Left lung (tissue), 4 donors: ENCODE measurements at regions not wholly inside any gene's neighbourhood (a gene's known extent, or its start where the extent isn't known, plus 50 kb on each side); places are given as distances from the start of the nearest gene placed in this dataset.

Experiments
- ATAC-seq: fragments of 200-7000 bp; cut with Tn5 transposase; one replicate; pipeline ENCODE4 v1.9.1; 2020; ENCODE audit warnings: moderate library complexity
- DNase-seq, 4 donors: peaks; one replicate each; pipeline ENCODE4 v3.0.0-alpha.2; 2013 to 2020
- H3K27ac ChIP-seq, 2 donors: fragments of 200-600 bp; sonication (generic) in 1 of 2; one replicate each; pipeline versions ENCODE4 v1.5.0 to v1.8.0; 2020 to 2021
- H3K27me3 ChIP-seq, 2 donors: fragments of 200-600 bp; sonication (generic) in 1 of 2; one replicate each; pipeline versions ENCODE4 v1.5.0 to v1.8.0; 2020 to 2021
- H3K36me3 ChIP-seq, 2 donors: fragments of 200-600 bp; sonication (generic) in 1 of 2; one replicate each; pipeline versions ENCODE4 v1.5.0 to v1.8.0; 2020 to 2021
- H3K4me1 ChIP-seq, 2 donors: fragments of 200-600 bp; one replicate each; pipeline ENCODE4 v1.8.0; 2021
- H3K4me3 ChIP-seq, 2 donors: fragments of 200-600 bp; sonication (generic) in 1 of 2; one replicate each; pipeline versions ENCODE4 v1.5.0 to v1.8.0; 2020 to 2021; ENCODE audit warnings: mild to moderate bottlenecking in 1 of 2
- H3K9me3 ChIP-seq, 2 donors: fragments of 200-600 bp; sonication (generic) in 1 of 2; one replicate each; pipeline versions ENCODE4 v1.5.0 to v1.8.0; 2020 to 2021
- intact Hi-C, 2 donors: fragments of 100-400 bp; cut with DNase I; formaldehyde crosslinking; loops; one replicate each; pipeline versions ENCODE4 v1.11.2 to v1.14.2; 2022
- TF ChIP-seq, protein P1 (sequence below), 2 donors: fragments of 200-600 bp; sonication (generic) in 1 of 2; IDR thresholded peaks; one replicate each; pipeline versions ENCODE4 v1.5.0 to v1.8.0; 2021; ENCODE audit warnings: antibody characterized with exemption in 2 of 2
- donor health status: DM: no; HTN: yes; CAD: no.
- donor health status: DM: no; HTN: no; CAD: no.

DNA sequence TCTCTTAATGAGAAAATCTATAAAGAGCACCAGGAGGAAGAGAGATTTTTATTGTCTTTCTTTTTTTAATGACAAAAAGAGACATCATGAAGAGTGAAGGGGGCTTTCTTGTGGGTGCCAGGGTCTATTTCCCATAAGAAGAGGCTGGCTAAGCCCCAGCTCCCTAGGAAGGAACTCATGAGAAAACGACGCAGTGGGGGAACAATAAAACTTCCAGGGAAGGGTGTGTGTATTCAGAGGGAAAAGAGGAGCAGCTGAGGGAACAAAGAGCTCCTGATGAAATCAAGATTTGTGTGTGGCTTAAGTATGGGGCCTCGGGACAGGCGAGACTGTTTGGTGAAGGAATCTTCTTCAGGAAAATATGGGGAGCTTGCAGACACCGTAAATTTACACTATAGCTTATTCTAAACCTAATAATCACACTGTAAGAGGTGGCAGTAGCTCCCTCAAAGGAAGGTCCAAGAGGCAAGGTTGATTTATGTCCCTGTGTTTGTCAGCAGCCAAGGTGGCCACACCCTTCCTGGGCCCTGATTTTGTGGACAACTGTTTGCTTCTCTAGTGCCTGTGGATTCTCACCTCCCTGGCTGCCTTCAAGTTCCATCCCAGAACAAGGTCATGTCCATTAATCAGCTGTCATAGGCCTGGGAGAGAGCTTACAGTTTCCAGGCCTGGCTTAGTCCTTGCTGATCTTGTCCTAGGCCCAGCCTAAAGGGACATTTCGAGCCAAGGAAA, 615.7 kb downstream of the INSC start:
- TF ChIP-seq, protein P1, sequence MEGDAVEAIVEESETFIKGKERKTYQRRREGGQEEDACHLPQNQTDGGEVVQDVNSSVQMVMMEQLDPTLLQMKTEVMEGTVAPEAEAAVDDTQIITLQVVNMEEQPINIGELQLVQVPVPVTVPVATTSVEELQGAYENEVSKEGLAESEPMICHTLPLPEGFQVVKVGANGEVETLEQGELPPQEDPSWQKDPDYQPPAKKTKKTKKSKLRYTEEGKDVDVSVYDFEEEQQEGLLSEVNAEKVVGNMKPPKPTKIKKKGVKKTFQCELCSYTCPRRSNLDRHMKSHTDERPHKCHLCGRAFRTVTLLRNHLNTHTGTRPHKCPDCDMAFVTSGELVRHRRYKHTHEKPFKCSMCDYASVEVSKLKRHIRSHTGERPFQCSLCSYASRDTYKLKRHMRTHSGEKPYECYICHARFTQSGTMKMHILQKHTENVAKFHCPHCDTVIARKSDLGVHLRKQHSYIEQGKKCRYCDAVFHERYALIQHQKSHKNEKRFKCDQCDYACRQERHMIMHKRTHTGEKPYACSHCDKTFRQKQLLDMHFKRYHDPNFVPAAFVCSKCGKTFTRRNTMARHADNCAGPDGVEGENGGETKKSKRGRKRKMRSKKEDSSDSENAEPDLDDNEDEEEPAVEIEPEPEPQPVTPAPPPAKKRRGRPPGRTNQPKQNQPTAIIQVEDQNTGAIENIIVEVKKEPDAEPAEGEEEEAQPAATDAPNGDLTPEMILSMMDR (IDR thresholded peaks at IDR 0.05), result no peak
- ATAC-seq, result no peak
- no peak for DNase-seq
- intact Hi-C loops, result no loop called here
- H3K9me3 ChIP-seq, result no peaks in the 10 kb centered on the region
- H3K36me3 ChIP-seq, result no peaks in the 10 kb centered on the region
- no peaks in the 10 kb centered on the region for H3K27me3 ChIP-seq
- H3K4me1 ChIP-seq, result peaks cover 0 to 7% of the 10 kb centered on the region in 2 donors
- no peak overlapping the region for H3K4me3 ChIP-seq
- no peak overlapping the region for H3K27ac ChIP-seq

DNA sequence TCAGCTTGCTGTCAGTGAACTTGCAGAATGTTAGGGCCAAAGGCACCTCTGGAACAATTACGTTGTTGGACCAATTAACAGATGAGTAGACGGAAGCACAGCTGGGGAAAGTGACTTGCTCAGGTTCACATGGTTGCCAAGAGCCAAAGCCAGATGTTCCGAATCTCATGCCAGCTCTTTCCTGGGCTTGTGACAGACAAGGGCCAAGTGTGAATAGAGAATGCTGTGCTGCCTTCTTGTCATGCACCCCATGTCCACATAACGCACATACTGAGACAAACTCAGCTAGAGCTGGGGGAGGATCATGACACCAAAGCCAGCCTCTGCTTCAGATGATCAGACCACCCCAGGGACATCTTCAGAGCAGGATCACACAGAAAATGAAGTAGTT, 616.3 kb downstream of the INSC start:
- ATAC-seq, result no peak

DNA sequence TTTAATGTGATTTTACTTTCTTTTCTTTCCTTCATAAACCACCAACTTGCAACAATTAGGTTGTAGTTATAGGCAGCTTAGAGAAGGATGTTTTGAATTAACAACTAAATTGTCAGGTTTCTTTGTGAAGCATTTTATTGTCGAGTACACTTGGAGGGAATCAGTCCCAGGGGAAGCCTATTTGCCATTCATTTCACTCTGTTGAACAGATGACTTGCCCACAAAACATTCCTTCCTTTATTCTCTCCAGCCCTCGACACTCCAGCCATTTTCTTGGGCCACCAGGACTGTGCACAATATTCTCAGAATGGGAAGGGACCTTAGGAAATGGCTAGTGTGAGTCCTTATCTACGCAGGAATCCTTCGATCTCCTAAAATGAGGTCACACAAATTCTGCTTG, 620.6 kb downstream of the SOX6 start:
- no peak for DNase-seq
- TF ChIP-seq, protein P1 (IDR thresholded peaks at IDR 0.05), result no peak
- no peaks in the 10 kb centered on the region for H3K4me1 ChIP-seq
- H3K36me3 ChIP-seq, result no peaks in the 10 kb centered on the region
- H3K9me3 ChIP-seq, result no peaks in the 10 kb centered on the region
- intact Hi-C loops, result no loop called here
- no peak overlapping the region for H3K27ac ChIP-seq
- no peaks in the 10 kb centered on the region for H3K27me3 ChIP-seq
- no peak for ATAC-seq
- H3K4me3 ChIP-seq, result no peak overlapping the region

More for the DNA sequence above, 616.3 kb downstream of the INSC start:
- Histone ChIP-seq H3K27me3 (no peaks in the 10 kb centered on the region), H3K36me3 (no peaks in the 10 kb centered on the region), H3K27ac (no peak overlapping the region), H3K9me3 (no peaks in the 10 kb centered on the region), H3K4me1 (peaks cover 0 to 7% of the 10 kb centered on the region in 2 donors), H3K4me3 (no peak overlapping the region)
- TF ChIP-seq, protein P1 (IDR thresholded peaks at IDR 0.05), result no peak
- DNase-seq, result no peak
- intact Hi-C loops, result no loop called here

DNA sequence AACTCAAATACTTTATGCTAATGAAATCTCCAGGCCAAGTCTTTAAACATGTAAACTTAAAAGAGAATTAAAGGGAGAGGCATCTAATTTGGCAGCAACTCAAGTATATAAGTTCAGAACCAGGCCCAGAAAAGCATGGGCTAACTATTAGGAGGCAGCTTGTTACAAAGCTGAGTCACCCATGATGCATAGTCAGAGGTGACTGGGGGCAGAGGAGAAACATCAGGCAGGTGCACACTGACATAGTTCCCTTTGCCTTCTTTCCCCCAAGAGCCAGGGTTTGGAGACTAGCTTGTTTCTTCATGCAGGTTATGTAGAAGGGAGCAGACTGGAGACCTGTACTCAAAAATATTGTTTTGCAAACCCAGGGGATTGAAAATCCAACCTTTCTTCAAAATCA, 619.0 kb downstream of the SOX6 start:
- Histone ChIP-seq H3K36me3 (no peaks in the 10 kb centered on the region), H3K4me3 (no peak overlapping the region), H3K27me3 (no peaks in the 10 kb centered on the region), H3K9me3 (no peaks in the 10 kb centered on the region), H3K27ac (no peak overlapping the region), H3K4me1 (no peaks in the 10 kb centered on the region)
- TF ChIP-seq, protein P1 (IDR thresholded peaks at IDR 0.05), result no peak
- ATAC-seq (no peak), DNase-seq (no peak)
- intact Hi-C loops, result no loop called here

DNA sequence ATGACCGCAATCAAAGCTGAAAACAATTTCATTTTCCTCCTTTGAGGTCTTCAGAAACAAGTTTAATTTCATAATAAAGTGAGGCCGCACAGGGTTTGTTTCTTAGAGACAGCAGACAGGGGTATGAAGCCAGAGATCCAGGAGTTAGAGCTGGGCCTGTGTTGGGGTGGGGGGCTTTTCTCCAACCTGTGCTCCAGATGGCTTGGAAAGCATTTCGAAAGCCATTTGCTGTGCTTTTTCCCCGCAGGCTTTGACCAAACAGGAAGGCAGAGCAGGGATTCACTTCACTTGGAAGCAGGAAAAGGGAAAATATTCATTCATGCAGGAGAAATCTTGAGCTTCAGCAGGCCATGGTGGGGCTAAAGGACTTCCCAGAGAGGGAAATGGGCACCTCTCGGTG, 617.4 kb downstream of the SOX6 start:
- TF ChIP-seq, protein P1 (IDR thresholded peaks at IDR 0.05), result no peak
- ATAC-seq (no peak), DNase-seq (no peak)
- intact Hi-C loops, result no loop called here
- Histone ChIP-seq H3K27ac (no peak overlapping the region), H3K9me3 (no peaks in the 10 kb centered on the region), H3K4me1 (no peaks in the 10 kb centered on the region), H3K27me3 (no peaks in the 10 kb centered on the region), H3K4me3 (no peak overlapping the region), H3K36me3 (no peaks in the 10 kb centered on the region)
